ENCODE measurements at regions not wholly inside any gene's neighbourhood (a gene's known extent, or its start where the extent isn't known, plus 50 kb on each side); places are given as distances from the start of the nearest gene placed in this dataset.
"Not testable (repeated sequence)": the region's sequence is repeated elsewhere in the genome, so short reads cannot be mapped to it uniquely, and the experiment has no call there.

DNA sequence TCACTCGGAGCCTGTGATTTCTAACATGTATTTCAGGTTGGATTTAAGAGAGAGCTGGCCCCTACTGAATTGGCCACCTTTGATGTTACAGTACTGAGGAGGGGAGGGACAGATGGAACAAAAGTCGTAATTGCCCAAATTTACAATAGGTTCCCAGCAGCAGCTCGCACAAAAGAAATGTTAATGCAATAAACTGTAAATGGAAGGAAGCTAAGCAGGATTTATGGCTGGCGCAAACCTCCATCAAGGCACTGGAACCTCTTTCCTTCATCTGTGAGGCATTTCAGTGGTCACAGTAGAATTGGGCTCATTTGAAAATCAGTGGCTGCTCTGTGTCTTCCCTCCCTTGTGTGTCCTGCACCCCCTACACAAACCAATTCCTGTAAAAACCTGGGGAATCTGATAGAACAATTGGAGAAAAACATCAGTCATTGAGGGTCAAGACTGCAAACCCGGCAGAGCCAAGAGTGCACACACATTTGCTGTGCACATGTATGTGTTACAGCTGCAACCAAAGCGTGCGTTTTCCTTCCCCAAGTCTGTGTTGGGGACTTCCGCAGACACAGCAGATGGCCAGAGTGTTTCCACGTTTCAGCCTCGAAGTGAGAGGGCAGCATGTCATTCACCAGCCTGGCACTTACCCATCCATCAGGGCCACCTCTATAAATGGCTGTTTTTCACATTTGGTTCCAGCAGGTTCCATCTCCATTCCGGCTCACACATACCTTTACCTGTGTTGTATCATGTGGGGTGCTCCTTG, 192.8 kb downstream of the TM9SF2 start:
- DNase-seq, result no peak

DNA sequence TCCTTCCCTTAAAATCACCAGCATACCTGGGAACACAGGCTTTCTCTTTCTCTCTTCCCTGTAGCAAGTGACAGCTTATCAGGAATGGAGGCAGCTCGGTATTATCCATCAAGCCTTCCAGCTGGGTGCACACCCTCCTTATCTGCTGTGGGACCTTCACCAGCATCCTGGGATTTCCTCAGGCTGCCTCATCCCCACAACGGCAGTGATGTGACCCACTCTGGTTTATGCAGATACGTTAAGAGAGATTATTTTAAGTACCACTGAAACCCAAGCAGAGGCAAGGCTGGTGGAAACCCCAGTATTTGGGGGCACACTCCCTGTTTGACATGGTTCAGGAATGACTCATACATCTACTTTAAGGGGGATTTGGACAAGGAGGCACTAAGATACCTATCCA, 192.1 kb downstream of the TM9SF2 start:
- no peak for DNase-seq

DNA sequence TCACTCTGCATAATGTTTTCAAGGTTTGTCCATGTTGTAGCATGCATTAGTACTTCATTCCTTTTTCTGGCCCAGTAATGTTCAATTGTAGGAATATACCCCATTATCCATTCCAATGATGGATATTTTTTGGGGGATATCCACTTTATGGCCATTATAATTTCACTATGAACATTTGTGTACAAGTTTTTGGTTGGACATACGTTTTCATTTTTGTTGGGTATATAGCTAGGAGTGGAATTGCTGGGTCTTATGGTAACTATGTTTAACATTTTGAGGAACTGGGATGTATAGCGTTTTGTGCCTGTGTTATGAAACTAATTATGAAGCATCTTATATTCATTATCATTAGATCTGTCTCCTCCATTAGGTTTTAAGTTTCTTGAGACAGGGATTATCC, 191.6 kb downstream of the TM9SF2 start:
- DNase-seq, result no peak

DNA sequence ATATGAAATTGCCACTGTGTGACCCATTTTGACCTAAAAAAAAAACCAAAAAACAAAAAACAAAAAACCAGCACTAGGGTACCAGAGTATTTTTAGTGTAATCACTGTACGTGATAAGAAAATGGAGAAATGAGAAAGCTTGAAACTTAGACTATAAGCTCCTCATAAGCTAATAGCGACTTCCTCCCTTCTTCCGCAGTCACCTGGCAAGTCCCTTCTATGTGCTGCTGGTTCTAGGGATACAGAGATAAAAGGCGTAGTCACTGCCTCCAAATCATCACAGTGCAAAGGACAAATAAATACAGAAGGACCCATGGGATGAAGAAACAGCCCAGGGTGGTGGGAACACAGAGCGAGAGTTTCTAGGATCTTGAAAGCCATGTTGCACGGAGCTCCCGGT, 190.3 kb downstream of the TM9SF2 start:
- DNase-seq, result no peak

DNA sequence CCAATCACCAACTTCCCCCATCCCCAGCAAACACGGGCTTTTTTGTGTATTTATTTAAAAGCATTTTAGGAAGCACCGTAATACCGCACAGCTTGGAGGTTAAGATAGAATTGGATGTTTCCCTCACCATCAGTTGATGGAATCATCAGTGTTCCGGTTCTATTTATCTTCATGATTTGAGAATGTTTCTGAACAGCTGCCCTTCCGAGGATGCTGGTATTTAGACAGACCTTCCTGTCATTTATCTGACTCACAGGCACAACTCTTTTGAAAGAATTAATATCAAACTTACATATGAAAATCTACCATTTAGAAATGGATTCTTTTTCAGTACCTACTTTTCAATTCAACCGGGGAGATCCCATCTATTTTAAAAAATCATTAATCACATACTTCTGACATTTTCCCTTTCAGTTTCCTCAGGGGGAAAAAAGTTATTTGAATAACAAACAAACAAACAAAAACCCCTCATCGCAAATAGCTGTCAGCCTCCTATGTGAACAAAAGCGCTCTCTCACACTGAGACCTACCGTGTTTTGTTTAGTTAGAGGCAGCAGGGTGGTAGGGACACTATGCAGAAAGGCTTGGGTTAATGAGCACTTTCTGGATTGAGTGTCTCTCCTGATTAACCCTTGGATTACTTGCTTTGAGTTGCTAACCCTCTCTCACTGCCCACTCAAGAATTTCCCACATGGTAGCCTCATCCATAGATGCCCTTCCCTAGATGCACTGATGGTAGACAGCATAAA, 189.3 kb downstream of the TM9SF2 start:
- no peak for DNase-seq

DNA sequence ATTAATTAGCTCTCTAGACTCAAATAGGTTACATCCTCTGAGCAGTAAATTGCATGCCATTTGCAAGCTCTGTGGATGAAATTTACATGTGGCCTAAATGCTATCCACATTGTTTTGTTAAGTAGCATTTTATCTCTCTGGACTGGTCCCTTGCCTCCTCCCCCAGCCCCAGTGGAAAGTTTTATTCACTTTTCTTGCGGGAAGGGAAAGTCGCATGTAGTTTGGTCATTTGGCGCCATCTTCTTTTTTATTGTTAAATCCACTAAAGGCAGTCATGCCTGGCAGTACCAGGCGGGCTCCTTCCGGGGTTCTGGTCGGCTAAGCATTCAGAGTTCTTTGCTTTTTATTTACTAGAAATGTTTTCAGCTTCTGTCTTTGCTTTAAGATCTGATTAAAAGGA, 188.7 kb downstream of the TM9SF2 start:
- no peak for DNase-seq

DNA sequence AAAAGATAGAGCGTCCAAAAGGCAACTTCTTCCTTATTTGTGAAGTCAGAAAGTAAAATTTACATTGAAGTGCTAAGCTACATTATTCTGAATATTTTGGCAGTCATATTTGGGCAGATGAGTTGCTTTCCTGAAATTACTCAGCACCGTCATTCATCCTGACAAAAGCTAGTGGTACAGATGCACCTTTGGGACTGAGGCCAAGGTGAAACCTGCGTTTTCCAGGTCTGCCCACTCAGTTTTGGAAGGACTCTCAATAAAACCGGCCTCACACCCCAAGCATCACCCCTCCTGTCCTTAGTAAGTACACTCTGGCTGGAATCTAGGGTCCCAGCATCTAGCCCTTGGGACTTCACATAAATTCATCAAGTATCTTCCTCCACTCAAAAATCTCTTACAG, 187.5 kb downstream of the TM9SF2 start:
- peak; percentile 6 for DNase-seq

DNA sequence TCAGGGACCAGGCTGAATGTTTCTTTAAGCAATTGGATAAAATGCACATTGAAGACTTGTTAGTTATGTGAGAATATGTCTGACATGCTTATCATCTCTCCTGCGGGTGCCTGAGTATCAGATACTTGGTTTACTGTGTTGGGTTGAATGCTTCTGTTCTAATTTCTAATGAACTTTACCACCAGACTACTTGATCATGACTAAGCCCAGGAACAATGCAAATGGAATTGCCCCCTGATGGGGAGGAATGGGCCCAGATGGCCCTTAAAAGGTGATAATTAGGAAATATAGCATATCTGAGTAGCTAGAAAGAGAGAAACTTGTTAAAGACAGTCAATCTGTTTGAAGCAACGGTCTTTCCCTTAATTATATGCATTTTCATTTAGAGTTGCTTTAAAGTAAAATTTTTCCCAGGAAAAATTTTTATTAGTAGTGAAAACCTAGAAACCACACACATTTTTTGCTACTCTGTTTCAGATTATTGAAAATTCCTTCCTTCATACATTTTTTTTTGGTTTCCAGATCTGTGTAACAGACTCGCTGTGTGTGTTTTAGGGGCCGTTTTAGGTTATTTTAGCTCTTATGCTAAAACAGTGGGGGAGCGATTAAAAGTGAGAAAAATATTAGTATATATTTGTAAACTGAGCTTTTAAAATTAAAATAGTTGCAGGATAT, 186.6 kb downstream of the TM9SF2 start:
- no peak for DNase-seq

DNA sequence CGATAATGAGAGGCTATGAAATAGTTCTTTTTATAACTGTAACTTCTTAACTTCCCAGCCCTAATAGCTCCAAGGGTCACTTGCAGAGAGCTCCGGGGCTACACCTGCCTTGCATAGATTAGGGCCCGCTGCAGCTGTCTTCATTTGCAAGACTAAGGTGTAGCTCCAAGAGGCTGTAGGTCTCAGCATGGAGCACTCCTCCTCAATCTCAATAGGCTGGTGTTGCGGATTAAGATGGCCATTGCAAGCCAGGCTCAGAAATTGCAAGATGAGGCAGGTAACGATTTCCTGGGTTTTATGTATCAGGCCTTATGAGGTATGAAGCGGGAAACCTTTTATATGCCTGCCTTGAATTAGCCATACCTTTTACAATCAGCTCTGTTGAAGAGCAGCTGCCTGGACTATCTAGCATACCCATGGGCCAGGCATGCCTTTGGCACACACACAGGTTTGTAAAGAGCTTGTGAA, 185.7 kb downstream of the TM9SF2 start:
- no peak for DNase-seq

DNA sequence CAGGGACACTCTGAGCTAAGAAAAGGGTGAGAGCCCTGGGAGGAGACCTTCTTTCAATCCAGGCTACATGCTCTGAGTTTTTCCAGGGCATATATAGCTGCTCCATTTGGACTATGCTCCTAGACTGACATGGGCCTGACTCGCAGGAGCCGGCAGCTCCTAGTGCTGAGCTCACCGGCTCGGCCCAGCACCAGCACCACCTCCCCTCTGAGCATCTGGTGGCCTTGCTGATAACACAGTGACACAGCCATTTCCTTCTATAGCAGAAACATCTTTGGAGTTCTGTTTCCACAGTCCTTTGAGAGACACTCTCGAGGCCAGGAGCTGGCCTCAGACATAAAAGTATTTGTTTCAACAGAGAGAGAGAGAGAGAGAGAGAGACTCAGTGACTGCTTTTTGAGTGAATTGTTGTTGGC, 184.9 kb downstream of the TM9SF2 start:
- DNase-seq, result no peak

DNA sequence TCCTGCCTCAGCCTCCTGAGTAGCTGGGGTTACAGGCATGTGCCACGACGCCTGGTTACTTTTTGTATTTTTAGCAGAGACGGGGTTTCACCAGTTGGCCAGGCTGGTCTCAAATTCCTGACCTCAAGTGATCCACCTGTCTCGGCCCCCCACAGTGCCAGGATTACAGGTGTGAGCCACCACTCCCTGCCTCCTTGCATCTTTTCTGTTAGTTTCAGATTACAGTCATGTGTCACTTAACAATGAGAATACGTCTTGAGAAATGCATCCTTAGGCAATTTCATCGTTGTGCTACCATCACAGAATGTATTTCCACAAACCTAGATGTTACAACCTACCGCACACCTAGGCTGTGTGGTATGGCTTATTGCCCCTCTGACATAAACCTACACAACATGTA, 180.4 kb downstream of the TM9SF2 start:
- no peak for DNase-seq

DNA sequence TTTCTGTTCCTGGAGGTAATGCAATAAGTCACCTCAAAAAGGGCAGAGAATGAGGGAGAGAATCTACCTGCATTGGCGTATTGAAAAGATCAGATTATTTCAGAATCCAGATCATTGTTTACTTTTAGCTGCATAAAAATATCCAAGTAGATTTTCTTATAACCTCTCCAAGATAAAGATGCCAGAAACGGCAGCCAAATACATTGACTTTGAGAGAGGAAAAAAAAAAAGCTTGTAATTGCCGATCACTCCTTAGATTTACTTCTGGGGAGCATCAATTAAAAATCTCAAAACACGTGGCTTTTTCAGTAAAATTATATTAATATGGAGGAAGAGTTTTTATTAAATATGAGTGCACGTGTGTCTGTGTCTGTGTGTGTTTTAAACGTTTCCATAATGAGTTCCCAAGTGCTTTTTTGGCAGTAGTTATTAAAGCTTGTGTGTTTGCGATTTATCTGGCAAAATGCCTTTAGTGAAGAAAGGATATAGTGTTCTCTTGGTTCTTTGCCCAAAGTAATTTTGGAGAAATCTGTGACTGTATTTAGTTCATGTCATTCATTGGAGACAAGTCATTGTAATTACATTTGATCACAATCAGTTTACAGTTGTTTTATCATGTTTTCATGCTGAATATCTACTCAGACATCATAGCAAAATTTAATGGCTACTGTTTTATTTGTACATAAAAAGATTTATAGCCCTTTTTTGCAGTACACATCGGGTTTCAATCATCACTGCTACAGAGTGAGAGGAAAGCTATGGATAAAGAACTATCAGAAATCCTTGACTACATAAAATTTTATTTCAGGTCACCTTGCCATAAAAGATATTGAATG, 176.1 kb downstream of the TM9SF2 start:
- DNase-seq, result no peak

DNA sequence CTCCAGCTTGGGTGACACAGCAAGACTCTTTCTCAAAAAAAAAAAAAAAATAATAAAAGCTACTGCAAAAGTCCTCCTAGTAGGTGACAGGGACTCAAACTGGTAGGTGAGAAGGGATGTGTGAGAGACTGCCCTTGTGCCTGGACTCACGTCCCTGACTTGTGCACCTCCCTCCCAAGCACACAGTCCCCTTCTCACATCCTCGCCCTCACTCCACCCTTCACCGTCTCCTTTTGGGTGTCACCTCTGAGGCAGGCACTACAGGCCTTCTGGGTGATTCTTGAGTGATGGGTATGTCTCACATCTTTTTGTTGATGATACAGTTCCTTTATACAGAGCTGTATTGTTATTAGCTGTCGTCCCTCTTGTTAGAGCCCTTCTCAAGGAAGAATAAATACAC, 170.5 kb downstream of the TM9SF2 start:
- DNase-seq, result no peak

DNA sequence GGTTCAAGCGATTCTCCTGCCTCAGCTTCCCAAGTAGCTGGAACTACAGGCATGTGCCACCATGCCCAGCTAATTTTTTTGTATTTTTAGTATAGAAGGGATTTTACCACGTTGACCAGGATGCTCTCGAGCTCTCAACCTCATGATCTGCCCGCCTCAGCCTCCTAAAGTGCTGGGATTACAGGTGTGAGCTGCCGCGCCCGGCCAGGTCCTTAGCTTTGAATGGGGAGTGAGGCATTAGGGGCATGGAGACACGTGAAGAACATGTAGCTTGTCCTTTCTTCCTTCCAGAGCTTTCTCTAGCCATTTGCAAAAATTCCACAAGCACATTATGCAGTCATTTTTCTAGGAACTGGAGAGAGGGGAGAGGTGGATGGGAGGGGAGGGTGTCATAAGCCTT, 167.8 kb downstream of the TM9SF2 start:
- not testable (repeated sequence) for DNase-seq

DNA sequence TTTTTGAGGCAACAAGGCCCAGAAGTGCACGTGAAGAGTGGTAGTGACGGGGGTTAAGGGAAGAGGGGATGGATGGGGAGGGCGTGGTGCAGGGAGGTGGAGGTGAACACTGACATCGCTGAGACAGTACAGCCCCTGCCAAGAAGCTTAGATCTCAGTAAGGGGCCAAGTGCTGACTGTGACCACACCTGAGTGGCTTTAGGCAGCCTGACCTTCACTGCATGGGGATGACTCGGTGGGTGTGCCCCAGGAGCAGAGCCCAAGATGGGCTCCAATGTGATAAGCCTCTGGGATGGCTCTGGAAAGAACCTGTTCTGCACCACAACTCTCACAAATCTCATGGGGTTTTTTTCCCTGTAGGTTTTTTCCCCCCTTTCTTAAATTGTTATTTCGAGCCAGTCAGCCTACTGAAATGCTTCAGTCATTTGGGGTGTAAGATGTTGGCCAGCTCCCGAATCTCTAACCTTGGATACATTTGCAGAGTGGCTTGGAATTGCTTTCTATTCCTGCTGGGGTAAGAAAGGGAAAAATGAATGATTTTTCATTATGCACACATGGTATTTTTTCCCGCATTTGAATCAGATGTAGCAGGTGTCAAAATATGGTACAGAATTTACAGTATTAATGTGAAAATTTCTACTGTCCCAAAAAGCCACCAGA, 165.0 kb downstream of the TM9SF2 start:
- no peak for DNase-seq

DNA sequence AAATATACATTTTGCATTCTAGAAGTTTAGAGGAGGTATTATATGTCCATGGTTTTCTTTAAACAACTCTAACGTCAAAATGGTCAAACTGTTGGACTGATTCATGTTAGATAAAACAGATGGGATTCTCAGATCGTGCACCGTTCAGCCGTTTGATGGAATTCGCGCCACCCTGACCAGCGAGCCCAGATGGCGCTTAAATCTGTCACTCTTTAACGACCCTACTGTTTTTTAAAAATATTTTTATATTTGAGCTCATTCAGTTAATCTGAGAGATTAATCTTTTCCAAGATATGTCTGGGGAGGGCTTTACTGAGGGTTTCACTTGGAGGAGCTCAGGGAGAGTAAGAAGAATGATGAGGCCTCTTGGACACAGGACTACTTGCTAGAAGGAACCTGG, 164.4 kb downstream of the TM9SF2 start:
- no peak for DNase-seq

DNA sequence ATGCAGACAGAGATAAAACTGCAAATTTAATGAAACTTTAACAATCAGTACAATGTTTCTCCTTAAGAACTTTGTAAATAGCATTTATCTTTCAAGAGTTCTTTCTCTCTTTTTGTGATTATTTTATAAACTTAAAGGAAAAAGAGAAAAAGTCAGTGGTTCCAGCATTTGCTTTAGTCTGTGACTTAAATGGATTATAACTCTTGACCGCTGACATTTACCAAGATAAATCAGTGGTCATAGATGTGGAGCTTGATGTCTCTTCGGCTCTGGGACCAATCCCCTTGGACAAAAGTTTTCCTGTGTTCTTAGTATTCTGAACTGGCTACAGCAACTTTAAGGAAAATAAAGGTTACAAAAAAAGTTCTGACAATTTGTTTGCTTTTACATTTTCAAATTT, 162.6 kb downstream of the TM9SF2 start:
- no peak for DNase-seq

DNA sequence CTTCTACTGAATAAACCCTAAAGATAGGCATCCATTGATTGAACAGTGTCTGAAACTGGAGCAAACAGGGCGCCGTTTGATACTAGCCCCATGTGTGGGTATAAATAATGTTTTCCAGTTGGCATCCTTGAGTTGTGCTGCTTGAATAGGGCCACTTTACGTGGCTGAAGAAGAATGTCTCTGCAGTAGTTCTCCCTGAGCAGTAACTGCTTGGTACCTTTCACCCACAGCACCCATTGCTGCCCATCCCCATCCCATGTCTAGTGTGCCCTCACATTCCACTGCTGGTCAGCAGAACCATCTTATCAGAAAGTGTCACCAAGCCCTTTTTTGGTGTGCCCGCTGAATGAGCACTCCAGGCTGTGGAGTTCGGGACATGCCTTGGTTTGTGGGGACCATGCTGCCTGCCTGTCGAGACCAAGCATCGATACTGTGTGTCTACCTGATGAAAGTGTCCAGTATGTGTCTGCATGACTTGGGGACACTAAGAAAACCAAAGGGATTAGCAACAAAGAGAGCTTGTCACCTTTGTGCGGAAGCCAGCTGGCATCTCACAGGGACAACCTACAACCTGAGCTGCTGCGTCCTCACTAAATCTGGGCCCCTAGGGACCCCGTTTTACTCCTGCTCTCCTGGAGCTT, 162.0 kb downstream of the TM9SF2 start:
- no peak for DNase-seq

DNA sequence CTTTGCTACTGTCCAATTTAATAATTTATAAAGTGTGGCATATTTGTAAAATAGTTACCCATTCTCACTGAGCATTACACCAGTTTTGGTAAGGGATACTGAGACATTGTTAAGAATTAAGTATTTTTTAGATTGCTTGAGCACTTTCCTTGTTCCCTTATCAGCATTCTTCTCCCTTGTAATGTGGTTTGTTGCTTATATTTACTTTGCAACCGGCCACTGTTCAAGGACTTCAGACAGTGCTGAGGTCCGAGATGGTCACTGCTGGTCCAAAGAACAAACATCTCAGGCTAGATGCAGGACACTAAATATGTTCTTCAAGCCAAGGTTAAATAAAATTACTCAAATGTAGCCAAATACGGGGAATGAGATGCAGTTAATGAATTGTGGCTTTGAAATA, 161.4 kb downstream of the TM9SF2 start:
- no peak for DNase-seq

DNA sequence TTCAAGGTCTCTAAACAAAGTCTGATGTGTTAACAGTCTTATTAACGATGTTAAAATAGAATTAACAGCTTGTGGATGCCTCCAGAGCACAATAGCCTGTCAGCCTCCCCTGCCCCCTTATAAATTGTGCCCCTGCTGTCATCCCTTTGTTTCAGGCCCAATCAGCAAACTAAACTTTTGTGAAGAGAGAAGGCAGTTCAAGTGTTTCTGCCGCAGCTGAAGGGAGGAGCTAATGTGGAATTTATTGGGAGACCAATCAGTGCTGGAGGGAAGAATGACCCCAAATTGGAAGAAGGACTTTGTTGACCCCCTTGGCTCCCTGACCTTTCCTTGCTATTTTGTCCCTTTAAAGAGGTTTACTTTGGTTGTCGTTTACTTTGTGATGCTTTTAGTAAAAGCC, 160.5 kb downstream of the TM9SF2 start:
- no peak for DNase-seq

DNA sequence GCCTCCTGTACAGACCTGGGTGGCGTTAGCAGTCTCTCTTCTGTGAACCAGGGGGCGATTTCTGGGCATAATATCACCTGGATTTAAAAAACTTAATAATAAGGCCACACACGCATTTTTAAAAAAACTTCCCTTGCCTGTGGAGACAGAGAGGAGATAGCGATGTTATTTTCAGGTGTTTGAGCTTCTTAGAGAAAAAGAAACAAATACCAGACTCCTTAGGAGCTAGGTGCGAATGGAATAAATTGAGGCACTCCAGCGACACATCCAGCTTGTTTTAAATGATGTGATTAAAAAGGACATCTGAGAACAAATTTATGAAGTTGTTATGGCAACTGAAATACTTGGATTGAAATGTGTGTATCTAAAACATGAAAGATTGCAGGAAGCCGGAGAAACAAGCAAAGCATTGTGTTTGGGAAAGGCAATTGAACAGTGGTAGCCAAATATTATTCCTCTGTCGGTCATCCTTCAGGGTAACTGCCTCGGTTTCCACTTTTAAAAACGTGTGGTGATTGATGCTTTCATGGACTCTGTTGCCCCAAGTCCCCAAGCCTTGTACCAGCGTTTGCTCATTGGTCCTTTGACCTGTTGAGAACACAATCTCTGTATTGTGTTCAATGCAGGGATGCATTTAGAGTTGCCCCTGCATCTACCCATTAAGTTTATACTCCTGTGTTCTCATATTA, 158.7 kb downstream of the TM9SF2 start:
- no peak for DNase-seq

Measured in activated CD4-positive, alpha-beta T cell treated with anti-CD3 and anti-CD28 coated beads, Interleukin-2, Interleukin-6, amounts not matched to agents 100 ng/mL and 50 ng/mL, durations not matched to agents 16 hours and 8 hours (primary cell).